HG03432 (cell line): ENCODE measurements at regions not wholly inside any gene's neighbourhood (a gene's known extent, or its start where the extent isn't known, plus 50 kb on each side); places are given as distances from the start of the nearest gene placed in this dataset.
A peak's percentile ranks its signal among the peaks of the same experiment; 100 is the strongest.
"Not testable (repeated sequence)": the region's sequence is repeated elsewhere in the genome, so short reads cannot be mapped to it uniquely, and the experiment has no call there.

Experiments
- ATAC-seq: cut with Tn5 transposase; IDR thresholded peaks from one replicate; pipeline ENCODE4 v1.9.1; 2021; ENCODE audit warnings: mild to moderate bottlenecking, moderate library complexity; ENCODE audit not compliant: unreplicated experiment

- ATAC-seq = no peak
Observed at GRCh38 chr9:90165281-90165680, 477.3 kb downstream of the DIRAS2 start.

- ATAC-seq = not testable (repeated sequence)
Observed at GRCh38 chr9:90166374-90166773, 476.2 kb downstream of the DIRAS2 start.

- ATAC-seq = no peak
Observed at GRCh38 chr9:90167914-90168313, 474.7 kb downstream of the DIRAS2 start.

GRCh38 chr9:90169490-90169889 lies 473.1 kb downstream of the DIRAS2 start:
- no peak for ATAC-seq

GRCh38 chr9:90173935-90174334 lies 468.7 kb downstream of the DIRAS2 start:
- ATAC-seq = not testable (repeated sequence)

GRCh38 chr9:90174346-90174745 lies 468.3 kb downstream of the DIRAS2 start:
- ATAC-seq = not testable (repeated sequence)

GRCh38 chr9:90175257-90175656 lies 467.4 kb downstream of the DIRAS2 start:
- no peak for ATAC-seq

- no peak for ATAC-seq
Observed at GRCh38 chr9:90175865-90176264, 466.8 kb downstream of the DIRAS2 start.

GRCh38 chr9:90176901-90177300 lies 465.7 kb downstream of the DIRAS2 start:
- ATAC-seq = no peak

GRCh38 chr9:90180381-90180780 lies 462.2 kb downstream of the DIRAS2 start:
- ATAC-seq = no peak

GRCh38 chr9:90188656-90189055 lies 454.0 kb downstream of the DIRAS2 start:
- ATAC-seq = peak; percentile 37

GRCh38 chr9:90189306-90189705 lies 453.3 kb downstream of the DIRAS2 start:
- ATAC-seq = peak; percentile 90

GRCh38 chr9:90192465-90192864 lies 450.2 kb downstream of the DIRAS2 start:
- ATAC-seq = not testable (repeated sequence)

GRCh38 chr9:90198956-90199355 lies 443.7 kb downstream of the DIRAS2 start:
- ATAC-seq = no peak

GRCh38 chr9:90201766-90202165 lies 440.9 kb downstream of the DIRAS2 start:
- no peak for ATAC-seq

- no peak for ATAC-seq
Observed at GRCh38 chr9:90204128-90204831, 438.3 kb downstream of the DIRAS2 start.

- not testable (repeated sequence) for ATAC-seq
Observed at GRCh38 chr9:90213045-90213444, 429.6 kb downstream of the DIRAS2 start.

- ATAC-seq = no peak
Observed at GRCh38 chr9:90219548-90220118, 423.0 kb downstream of the DIRAS2 start.

GRCh38 chr9:90221899-90222298 lies 420.7 kb downstream of the DIRAS2 start:
- ATAC-seq = not testable (repeated sequence)

- not testable (repeated sequence) for ATAC-seq
Observed at GRCh38 chr9:90226839-90227338, 415.7 kb downstream of the DIRAS2 start.

GRCh38 chr9:90233081-90233480 lies 409.5 kb downstream of the DIRAS2 start:
- not testable (repeated sequence) for ATAC-seq

GRCh38 chr9:90240541-90240940 lies 402.1 kb downstream of the DIRAS2 start:
- ATAC-seq = no peak
